GM18511 (cell line): ENCODE measurements at regions not wholly inside any gene's neighbourhood (a gene's known extent, or its start where the extent isn't known, plus 50 kb on each side); places are given as distances from the start of the nearest gene placed in this dataset.
"Not testable (repeated sequence)": the region's sequence is repeated elsewhere in the genome, so short reads cannot be mapped to it uniquely, and the experiment has no call there.

Source experiments
- ATAC-seq: cut with Tn5 transposase; IDR thresholded peaks from one replicate; pipeline ENCODE4 v1.9.1; 2021; ENCODE audit warnings: mild to moderate bottlenecking, moderate library complexity; ENCODE audit not compliant: unreplicated experiment

- ATAC-seq: no peak
Observed at GRCh38 chr6:66128656-66129055, 421.6 kb upstream of the EYS start.

GRCh38 chr6:66128243-66128642, 421.2 kb upstream of the EYS start:
- ATAC-seq: no peak

- no peak for ATAC-seq
Observed at GRCh38 chr6:66127061-66127460, 420.0 kb upstream of the EYS start.

GRCh38 chr6:66126358-66126757, 419.3 kb upstream of the EYS start:
- no peak for ATAC-seq

GRCh38 chr6:66103954-66104353, 396.9 kb upstream of the EYS start:
- ATAC-seq: no peak

GRCh38 chr6:66103354-66103753, 396.3 kb upstream of the EYS start:
- no peak for ATAC-seq

- no peak for ATAC-seq
Observed at GRCh38 chr6:66096679-66097078, 389.7 kb upstream of the EYS start.

- no peak for ATAC-seq
Observed at GRCh38 chr6:66094615-66095014, 387.6 kb upstream of the EYS start.

- ATAC-seq: not testable (repeated sequence)
Observed at GRCh38 chr6:66092306-66092705, 385.3 kb upstream of the EYS start.

- ATAC-seq: no peak
Observed at GRCh38 chr6:66086532-66086931, 379.5 kb upstream of the EYS start.

- no peak for ATAC-seq
Observed at GRCh38 chr6:66082914-66083313, 375.9 kb upstream of the EYS start.

GRCh38 chr6:66068907-66069306, 361.9 kb upstream of the EYS start:
- no peak for ATAC-seq

GRCh38 chr6:66068033-66068432, 361.0 kb upstream of the EYS start:
- no peak for ATAC-seq

- ATAC-seq: no peak
Observed at GRCh38 chr6:66065313-66065712, 358.3 kb upstream of the EYS start.

GRCh38 chr6:66057034-66057433, 350.0 kb upstream of the EYS start:
- no peak for ATAC-seq

GRCh38 chr6:66054967-66055366, 347.9 kb upstream of the EYS start:
- no peak for ATAC-seq

- no peak for ATAC-seq
Observed at GRCh38 chr6:66051812-66052211, 344.8 kb upstream of the EYS start.

GRCh38 chr6:66048684-66049474, 341.9 kb upstream of the EYS start:
- no peak for ATAC-seq

- no peak for ATAC-seq
Observed at GRCh38 chr6:66032626-66033025, 325.6 kb upstream of the EYS start.

GRCh38 chr6:66029391-66029790, 322.4 kb upstream of the EYS start:
- no peak for ATAC-seq

- ATAC-seq: no peak
Observed at GRCh38 chr6:65999288-65999791, 292.3 kb upstream of the EYS start.

GRCh38 chr6:65998544-65998943, 291.5 kb upstream of the EYS start:
- ATAC-seq: no peak

- no peak for ATAC-seq
Observed at GRCh38 chr6:65997539-65997938, 290.5 kb upstream of the EYS start.
